Left lung (tissue), 4 donors: ENCODE measurements at regions not wholly inside any gene's neighbourhood (a gene's known extent, or its start where the extent isn't known, plus 50 kb on each side); places are given as distances from the start of the nearest gene placed in this dataset.

ENCODE experiments used
- ATAC-seq: fragments of 200-7000 bp; cut with Tn5 transposase; one replicate; pipeline ENCODE4 v1.9.1; 2020; ENCODE audit warnings: moderate library complexity
- DNase-seq, 4 donors: peaks; one replicate each; pipeline ENCODE4 v3.0.0-alpha.2; 2013 to 2020
- H3K27ac ChIP-seq, 2 donors: fragments of 200-600 bp; sonication (generic) in 1 of 2; one replicate each; pipeline versions ENCODE4 v1.5.0 to v1.8.0; 2020 to 2021
- H3K27me3 ChIP-seq, 2 donors: fragments of 200-600 bp; sonication (generic) in 1 of 2; one replicate each; pipeline versions ENCODE4 v1.5.0 to v1.8.0; 2020 to 2021
- H3K36me3 ChIP-seq, 2 donors: fragments of 200-600 bp; sonication (generic) in 1 of 2; one replicate each; pipeline versions ENCODE4 v1.5.0 to v1.8.0; 2020 to 2021
- H3K4me1 ChIP-seq, 2 donors: fragments of 200-600 bp; one replicate each; pipeline ENCODE4 v1.8.0; 2021
- H3K4me3 ChIP-seq, 2 donors: fragments of 200-600 bp; sonication (generic) in 1 of 2; one replicate each; pipeline versions ENCODE4 v1.5.0 to v1.8.0; 2020 to 2021; ENCODE audit warnings: mild to moderate bottlenecking in 1 of 2
- H3K9me3 ChIP-seq, 2 donors: fragments of 200-600 bp; sonication (generic) in 1 of 2; one replicate each; pipeline versions ENCODE4 v1.5.0 to v1.8.0; 2020 to 2021
- CTCF ChIP-seq, 2 donors: fragments of 200-600 bp; sonication (generic) in 1 of 2; IDR thresholded peaks; one replicate each; pipeline versions ENCODE4 v1.5.0 to v1.8.0; 2021; ENCODE audit warnings: antibody characterized with exemption in 2 of 2
- intact Hi-C, 2 donors: fragments of 100-400 bp; cut with DNase I; formaldehyde crosslinking; loops; one replicate each; pipeline versions ENCODE4 v1.11.2 to v1.14.2; 2022
- donor health status: DM: no; HTN: yes; CAD: no.
- donor health status: DM: no; HTN: no; CAD: no.

- intact Hi-C loops: no loop called here
- Histone ChIP-seq H3K4me1 (no peaks in the 10 kb centered on the region), H3K36me3 (no peaks in the 10 kb centered on the region), H3K27me3 (peaks cover 9 to 11% of the 10 kb centered on the region in 2 donors), H3K4me3 (no peak overlapping the region), H3K27ac (no peak overlapping the region), H3K9me3 (no peaks in the 10 kb centered on the region)
- no peak for TF ChIP-seq CTCF (IDR thresholded peaks at IDR 0.05)
- ATAC-seq: no peak
- DNase-seq: no peak
Observed at GRCh38 chrX:20531667-20532066, 265.0 kb upstream of the RPS6KA3 start.

- ATAC-seq: peak; percentile 80
- no peaks in the 10 kb centered on the region for H3K4me1 ChIP-seq
- H3K9me3 ChIP-seq: no peaks in the 10 kb centered on the region
- peak in 3 of 4 donors; percentile 36 to 61 (median 59) for DNase-seq
- intact Hi-C loops: no loop called here
- no peaks in the 10 kb centered on the region for H3K36me3 ChIP-seq
- peak; percentile 55 to 60 for TF ChIP-seq CTCF (IDR thresholded peaks at IDR 0.05)
- peaks cover 9 to 11% of the 10 kb centered on the region in 2 donors for H3K27me3 ChIP-seq
- H3K27ac ChIP-seq: no peak overlapping the region
- H3K4me3 ChIP-seq: no peak overlapping the region
Observed at GRCh38 chrX:20530406-20530921, 263.8 kb upstream of the RPS6KA3 start.

- Histone ChIP-seq H3K27ac (no peak overlapping the region), H3K36me3 (no peaks in the 10 kb centered on the region), H3K4me1 (no peaks in the 10 kb centered on the region), H3K4me3 (no peak overlapping the region), H3K9me3 (no peaks in the 10 kb centered on the region), H3K27me3 (peaks cover 9 to 11% of the 10 kb centered on the region in 2 donors)
- no peak for TF ChIP-seq CTCF (IDR thresholded peaks at IDR 0.05)
- no peak for DNase-seq
- intact Hi-C loops: no loop called here
- ATAC-seq: no peak
Observed at GRCh38 chrX:20529711-20530110, 263.0 kb upstream of the RPS6KA3 start.

- no peak for TF ChIP-seq CTCF (IDR thresholded peaks at IDR 0.05)
- no peak for ATAC-seq
- H3K4me3 ChIP-seq: no peak overlapping the region
- H3K27me3 ChIP-seq: peaks cover 9 to 11% of the 10 kb centered on the region in 2 donors
- H3K36me3 ChIP-seq: no peaks in the 10 kb centered on the region
- H3K27ac ChIP-seq: no peak overlapping the region
- H3K4me1 ChIP-seq: no peaks in the 10 kb centered on the region
- no peak for DNase-seq
- intact Hi-C loops: no loop called here
- H3K9me3 ChIP-seq: no peaks in the 10 kb centered on the region
Observed at GRCh38 chrX:20529301-20529700, 262.6 kb upstream of the RPS6KA3 start.

GRCh38 chrX:20527558-20528011 lies 260.9 kb upstream of the RPS6KA3 start:
- ATAC-seq (peak; percentile 85), DNase-seq (peak in 1 of 4 donors; percentile 19)
- intact Hi-C loops: no loop called here

More at GRCh38 chrX:20527558-20528011, 260.9 kb upstream of the RPS6KA3 start:
- Histone ChIP-seq H3K4me3 (no peak overlapping the region), H3K36me3 (no peaks in the 10 kb centered on the region), H3K4me1 (no peaks in the 10 kb centered on the region), H3K27me3 (peaks cover 9 to 16% of the 10 kb centered on the region in 2 donors), H3K9me3 (no peaks in the 10 kb centered on the region), H3K27ac (no peak overlapping the region)
- TF ChIP-seq CTCF (IDR thresholded peaks at IDR 0.05): peak; percentile 43 to 62
